AG04450 (cell line): ENCODE measurements at regions not wholly inside any gene's neighbourhood (a gene's known extent, or its start where the extent isn't known, plus 50 kb on each side); places are given as distances from the start of the nearest gene placed in this dataset.
"Not testable (repeated sequence)": the region's sequence is repeated elsewhere in the genome, so short reads cannot be mapped to it uniquely, and the experiment has no call there.

Source experiments
- CTCF ChIA-PET: fragments of 300-600, 350-600 bp; formaldehyde crosslinking; extraction: SDS; loops from one replicate; lab custom pipeline; 2022; ENCODE audit warnings: antibody characterized with exemption, inconsistent platforms; lab: Charles Lee
- POLR2A ChIA-PET: fragments of 350-600 bp; formaldehyde crosslinking; extraction: SDS; loops from one replicate; lab custom pipeline; 2021; ENCODE audit warnings: antibody characterized with exemption, inconsistent platforms; lab: Yijun Ruan, JAX
- DNase-seq: peaks from one replicate; pipeline ENCODE4 v3.0.0-alpha.2; 2011; ENCODE audit warnings: low read depth, low spot score
- H3K27ac ChIP-seq: one replicate; pipeline ENCODE4 v1.5.1; 2012; ENCODE audit warnings: low read depth, low read length, control low read depth
- H3K27me3 ChIP-seq: one replicate; pipeline ENCODE4 v1.6.0; 2012; ENCODE audit warnings: low read length; ENCODE audit not compliant: control insufficient read depth, insufficient read depth
- H3K4me3 ChIP-seq: 2 replicates; pipeline ENCODE4 v1.5.1; 2011; ENCODE audit warnings: mild to moderate bottlenecking, low read depth, low read length, control low read depth
- H3K9me3 ChIP-seq: 2 replicates; pipeline ENCODE4 v1.5.1; 2012; ENCODE audit warnings: low read length; ENCODE audit not compliant: control insufficient read depth, insufficient read depth
- TF ChIP-seq, protein P1 (sequence below): IDR thresholded peaks from 2 replicates; pipeline ENCODE4 v1.5.1; 2011; ENCODE audit warnings: low read depth, low read length, control low read depth, inconsistent platforms

DNA sequence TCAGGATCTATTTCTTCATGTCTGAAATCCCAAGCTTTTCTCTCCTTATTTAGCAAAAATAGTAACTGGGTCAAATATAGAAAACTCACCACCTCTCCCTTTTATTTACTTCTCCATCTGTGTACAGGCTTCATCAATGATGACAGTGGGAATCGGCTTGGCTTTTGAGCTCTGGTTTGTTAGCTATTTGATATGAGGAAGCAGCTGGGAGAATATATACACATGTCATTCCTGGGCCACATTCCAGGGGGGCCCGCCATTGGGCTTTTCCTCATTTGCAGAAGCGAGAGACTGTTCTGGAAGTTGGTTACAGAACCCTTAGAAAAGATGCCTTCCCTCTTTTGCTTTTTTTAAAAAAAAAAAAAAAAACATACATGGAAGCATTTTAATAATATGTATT is 107.4 kb upstream of the F9 start:
- H3K27ac ChIP-seq, result no peak overlapping the region
- no peaks in the 10 kb centered on the region for H3K27me3 ChIP-seq
- CTCF ChIA-PET, result no interaction called here
- H3K9me3 ChIP-seq, result no peaks in the 10 kb centered on the region
- POLR2A ChIA-PET, result no interaction called here
- TF ChIP-seq, protein P1, sequence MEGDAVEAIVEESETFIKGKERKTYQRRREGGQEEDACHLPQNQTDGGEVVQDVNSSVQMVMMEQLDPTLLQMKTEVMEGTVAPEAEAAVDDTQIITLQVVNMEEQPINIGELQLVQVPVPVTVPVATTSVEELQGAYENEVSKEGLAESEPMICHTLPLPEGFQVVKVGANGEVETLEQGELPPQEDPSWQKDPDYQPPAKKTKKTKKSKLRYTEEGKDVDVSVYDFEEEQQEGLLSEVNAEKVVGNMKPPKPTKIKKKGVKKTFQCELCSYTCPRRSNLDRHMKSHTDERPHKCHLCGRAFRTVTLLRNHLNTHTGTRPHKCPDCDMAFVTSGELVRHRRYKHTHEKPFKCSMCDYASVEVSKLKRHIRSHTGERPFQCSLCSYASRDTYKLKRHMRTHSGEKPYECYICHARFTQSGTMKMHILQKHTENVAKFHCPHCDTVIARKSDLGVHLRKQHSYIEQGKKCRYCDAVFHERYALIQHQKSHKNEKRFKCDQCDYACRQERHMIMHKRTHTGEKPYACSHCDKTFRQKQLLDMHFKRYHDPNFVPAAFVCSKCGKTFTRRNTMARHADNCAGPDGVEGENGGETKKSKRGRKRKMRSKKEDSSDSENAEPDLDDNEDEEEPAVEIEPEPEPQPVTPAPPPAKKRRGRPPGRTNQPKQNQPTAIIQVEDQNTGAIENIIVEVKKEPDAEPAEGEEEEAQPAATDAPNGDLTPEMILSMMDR, result no peak
- DNase-seq, result no peak
- no peak overlapping the region for H3K4me3 ChIP-seq

DNA sequence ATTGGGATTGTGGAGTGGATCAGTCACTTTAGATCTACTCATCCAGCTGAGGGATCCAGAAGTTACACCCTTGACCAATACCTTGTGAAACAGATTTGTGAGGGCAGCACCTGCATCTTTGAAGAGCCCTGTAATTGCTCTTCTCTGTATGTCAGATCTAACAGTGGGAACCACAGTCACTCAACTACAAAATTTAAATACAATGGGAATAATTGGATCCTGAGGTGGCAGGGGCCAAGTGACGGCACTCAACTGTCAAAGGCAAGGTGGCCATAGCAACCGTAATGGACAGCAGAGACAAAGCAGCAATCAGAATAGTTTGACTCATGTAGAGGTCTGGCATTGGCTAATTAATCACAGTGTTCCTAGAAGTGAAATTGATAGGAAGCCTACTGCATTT is 132.3 kb upstream of the F9 start:
- H3K9me3 ChIP-seq, H3K4me3 ChIP-seq, DNase-seq, CTCF ChIA-PET, H3K27ac ChIP-seq, H3K27me3 ChIP-seq, POLR2A ChIA-PET: not testable (repeated sequence)

DNA sequence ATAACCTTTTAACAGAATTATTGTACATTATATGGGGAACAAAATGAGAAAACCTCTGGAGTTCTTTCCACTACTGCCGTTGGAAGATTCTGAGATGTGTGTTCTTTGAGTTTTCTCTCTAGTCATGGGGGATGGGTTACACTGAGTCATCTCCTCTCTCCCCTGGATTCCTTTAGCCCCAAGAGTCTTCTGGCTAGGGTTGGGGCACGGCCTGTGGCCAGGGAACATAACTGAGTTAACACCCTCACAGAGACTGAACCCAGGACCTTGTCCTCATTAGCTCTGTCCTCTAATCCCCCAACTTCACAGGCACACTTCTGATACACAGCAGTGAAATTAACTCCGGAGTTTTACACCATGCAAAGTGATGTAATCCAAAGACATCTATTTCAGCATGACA is 142.3 kb upstream of the F9 start:
- H3K4me3 ChIP-seq, result no peak overlapping the region
- CTCF ChIA-PET, result no interaction called here
- no peaks in the 10 kb centered on the region for H3K27me3 ChIP-seq
- POLR2A ChIA-PET, result no interaction called here
- H3K27ac ChIP-seq, result no peak overlapping the region
- H3K9me3 ChIP-seq, result no peaks in the 10 kb centered on the region
- no peak for DNase-seq
- TF ChIP-seq, protein P1, result no peak

DNA sequence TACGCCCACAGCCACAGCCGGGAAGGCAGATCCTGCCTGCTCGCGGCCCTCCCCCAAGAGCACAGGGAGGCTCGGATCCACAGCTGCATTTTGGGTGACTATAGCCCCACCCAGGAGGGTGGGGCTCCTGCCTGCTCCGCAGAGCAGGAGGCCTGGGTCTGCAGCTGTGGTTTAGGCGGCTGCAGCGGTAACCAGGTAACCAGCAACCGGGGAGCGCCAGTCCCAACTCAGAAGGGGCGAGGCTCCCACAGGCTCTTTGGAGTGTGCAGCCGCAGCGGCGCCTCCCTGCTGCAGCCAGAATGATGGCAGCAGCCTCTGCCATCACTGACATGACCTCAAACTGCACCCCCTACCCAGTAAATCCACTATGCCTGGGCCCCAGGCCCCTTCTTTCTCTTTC is 148.0 kb upstream of the F9 start:
- Histone ChIP-seq H3K27ac (no peak overlapping the region), H3K9me3 (peaks cover 11% of the 10 kb centered on the region), H3K27me3 (no peaks in the 10 kb centered on the region), H3K4me3 (no peak overlapping the region)
- TF ChIP-seq, protein P1, result no peak
- ChIA-PET POLR2A (no interaction called here), CTCF (no interaction called here)
- DNase-seq, result no peak

DNA sequence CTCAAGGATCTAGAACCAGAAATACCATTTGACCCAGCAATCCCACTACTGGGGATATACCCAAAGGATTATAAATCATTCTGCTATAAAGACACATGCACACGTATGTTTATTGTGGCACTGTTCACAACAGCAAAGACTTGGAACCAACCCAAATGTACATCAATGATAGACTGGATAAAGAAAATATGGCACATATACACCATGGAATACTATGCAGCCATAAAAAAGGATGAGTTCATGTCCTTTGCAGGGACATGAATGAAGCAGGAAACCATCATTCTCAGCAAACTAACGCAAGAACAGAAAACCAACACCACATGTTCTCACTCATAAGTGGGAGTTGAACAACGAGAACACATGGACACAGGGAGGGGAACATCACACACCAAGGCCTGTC is 154.0 kb upstream of the F9 start:
- H3K9me3 ChIP-seq, H3K4me3 ChIP-seq, CTCF ChIA-PET, DNase-seq, H3K27ac ChIP-seq, H3K27me3 ChIP-seq, POLR2A ChIA-PET: not testable (repeated sequence)

DNA sequence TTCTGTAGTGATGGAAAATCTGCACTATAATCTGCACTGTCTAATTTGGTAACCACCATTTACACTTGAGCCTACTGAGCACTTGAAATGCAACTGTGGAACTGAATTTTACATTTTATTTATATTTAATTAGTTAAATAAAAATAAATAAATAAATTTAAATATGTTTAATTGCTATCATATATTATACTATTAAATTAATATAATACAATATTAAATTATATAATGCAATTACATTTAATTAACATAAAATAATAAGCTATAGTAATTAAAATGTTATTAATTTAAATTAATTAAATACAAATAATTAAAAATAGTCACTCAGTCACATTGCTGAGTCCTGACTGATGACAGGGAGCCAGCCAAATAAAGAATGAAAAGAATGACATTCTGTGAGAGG is 170.2 kb upstream of the F9 start:
- no peaks in the 10 kb centered on the region for H3K27me3 ChIP-seq
- no peak overlapping the region for H3K27ac ChIP-seq
- H3K9me3 ChIP-seq, result no peaks in the 10 kb centered on the region
- no peak for DNase-seq
- ChIA-PET CTCF (no interaction called here), POLR2A (no interaction called here)
- TF ChIP-seq, protein P1, result no peak
- no peak overlapping the region for H3K4me3 ChIP-seq

DNA sequence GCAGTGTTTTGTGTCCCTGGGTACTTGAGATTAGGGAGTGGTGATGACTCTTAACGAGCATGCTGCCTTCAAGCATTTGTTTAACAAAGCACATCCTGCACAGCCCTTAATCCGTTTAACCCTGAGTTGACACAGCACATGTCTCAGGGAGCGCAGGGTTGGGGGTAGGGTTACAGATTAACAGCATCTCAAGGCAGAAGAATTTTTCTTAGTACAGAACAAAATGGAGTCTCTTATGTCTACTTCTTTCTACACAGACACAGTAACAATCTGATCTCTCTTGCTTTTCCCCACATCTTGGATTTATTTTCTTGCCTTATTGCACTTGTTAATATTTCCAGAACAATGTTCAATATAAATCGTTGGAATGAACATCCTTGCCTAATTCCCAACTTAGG is 187.9 kb upstream of the F9 start:
- POLR2A ChIA-PET, H3K9me3 ChIP-seq, CTCF ChIA-PET, DNase-seq, H3K27me3 ChIP-seq, H3K27ac ChIP-seq, H3K4me3 ChIP-seq: not testable (repeated sequence)

DNA sequence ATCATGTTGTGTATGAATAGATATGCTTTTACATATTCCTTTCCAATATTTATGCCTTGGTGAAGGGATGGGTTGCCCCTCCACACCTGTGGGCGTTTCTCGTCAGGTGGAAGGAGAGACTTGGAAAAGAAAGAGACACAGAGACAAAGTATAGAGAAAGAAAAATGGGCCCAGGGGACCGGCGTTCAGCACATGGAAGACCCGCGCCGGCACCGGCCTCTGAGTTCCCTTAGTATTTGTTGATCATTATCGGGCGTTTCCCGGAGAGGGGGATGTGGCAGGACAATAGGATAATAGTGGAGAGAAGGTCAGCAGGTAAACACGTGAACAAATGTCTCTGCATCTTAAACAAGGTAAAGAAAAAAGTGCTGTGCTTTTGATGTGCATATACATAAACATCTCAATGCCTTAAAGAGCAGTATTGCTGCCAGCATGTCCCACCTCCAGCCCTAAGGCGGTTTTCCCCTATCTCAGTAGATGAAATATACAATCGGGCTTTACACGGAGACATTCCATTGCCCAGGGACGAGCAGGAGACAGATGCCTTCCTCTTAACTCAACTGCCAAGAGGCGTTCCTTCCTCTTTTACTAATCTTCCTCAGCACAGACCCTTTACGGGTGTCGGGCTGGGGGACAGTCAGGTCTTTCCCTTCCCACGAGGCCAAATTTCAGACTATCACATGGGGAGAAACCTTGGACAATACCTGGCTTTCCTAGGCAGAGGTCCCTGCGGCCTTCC is 188.5 kb upstream of the F9 start:
- H3K4me3 ChIP-seq, H3K9me3 ChIP-seq, H3K27ac ChIP-seq, CTCF ChIA-PET, H3K27me3 ChIP-seq, POLR2A ChIA-PET, DNase-seq: not testable (repeated sequence)
